Liver (tissue), 8 donors: ENCODE measurements at regions not wholly inside any gene's neighbourhood (a gene's known extent, or its start where the extent isn't known, plus 50 kb on each side); places are given as distances from the start of the nearest gene placed in this dataset.

ENCODE experiments used
- DNase-seq: peaks from one replicate; pipeline ENCODE4 v3.0.0-alpha.2; 2017; ENCODE audit warnings: low spot score
- H3K27ac ChIP-seq, 2 donors: one replicate each; pipeline ENCODE4 v1.7.0; 2013; ENCODE audit warnings: inconsistent platforms in 2 of 2, low read length in 2 of 2, control low read depth in 1 of 2, low read depth in 1 of 2, mild to moderate bottlenecking in 1 of 2
- H3K27me3 ChIP-seq, 4 donors: one replicate each; pipeline versions ENCODE4 v1.6.1 to v1.7.0; 2013; ENCODE audit warnings: low read length in 3 of 4, inconsistent platforms in 1 of 4, mild to moderate bottlenecking in 1 of 4, moderate library complexity in 1 of 4; ENCODE audit not compliant: control insufficient read depth in 4 of 4, insufficient read depth in 4 of 4
- H3K36me3 ChIP-seq, 4 donors: one replicate each; pipeline versions ENCODE4 v1.6.1 to v1.7.0; 2013; ENCODE audit warnings: low read length in 3 of 4, mild to moderate bottlenecking in 3 of 4, low read depth in 1 of 4, moderate library complexity in 1 of 4; ENCODE audit not compliant: control insufficient read depth in 4 of 4, insufficient read depth in 3 of 4
- H3K4me1 ChIP-seq, 4 donors: one replicate each; pipeline versions ENCODE4 v1.6.1 to v1.7.0; 2013; ENCODE audit warnings: low read length in 3 of 4, mild to moderate bottlenecking in 3 of 4, moderate library complexity in 1 of 4; ENCODE audit not compliant: control insufficient read depth in 4 of 4, insufficient read depth in 4 of 4
- H3K4me3 ChIP-seq, 3 donors: one replicate each; pipeline versions ENCODE4 v1.6.1 to v1.7.0; 2013; ENCODE audit warnings: low read length in 3 of 3, control low read depth in 1 of 3, low read depth in 1 of 3, mild to moderate bottlenecking in 1 of 3
- H3K9ac ChIP-seq, 2 donors: one replicate each; pipeline ENCODE4 v1.7.0; 2013; ENCODE audit warnings: low read length in 2 of 2, mild to moderate bottlenecking in 2 of 2, moderate library complexity in 2 of 2, control low read depth in 1 of 2, low read depth in 1 of 2
- H3K9me3 ChIP-seq, 4 donors: one replicate each; pipeline versions ENCODE4 v1.6.1 to v1.7.0; 2013; ENCODE audit warnings: low read length in 3 of 4; ENCODE audit not compliant: control insufficient read depth in 4 of 4
- CTCF ChIP-seq: fragments of 150-350 bp; IDR thresholded peaks from 2 replicates; pipeline ENCODE4 v1.5.1; 2017; ENCODE audit warnings: improper control_type of control experiment, low read depth, low read length; ENCODE audit not compliant: missing input control
- EGR1 ChIP-seq, 2 donors: IDR thresholded peaks; 2 replicates each; pipeline ENCODE4 v1.6.1; 2016 to 2018; ENCODE audit warnings: antibody characterized with exemption in 2 of 2, low read depth in 2 of 2
- FOXA1 ChIP-seq: IDR thresholded peaks from 2 replicates; pipeline ENCODE4 v1.6.1; 2016; ENCODE audit warnings: antibody characterized with exemption
- FOXA2 ChIP-seq: IDR thresholded peaks from 2 replicates; pipeline ENCODE4 v1.6.1; 2016; ENCODE audit warnings: antibody characterized with exemption
- GABPA ChIP-seq, 2 donors: IDR thresholded peaks in 1 of 2; conservative IDR thresholded peaks in 1 of 2; 2 replicates each; pipeline ENCODE4 v1.6.1; 2016; ENCODE audit warnings: antibody characterized with exemption in 2 of 2, mild to moderate bottlenecking in 1 of 2, moderate library complexity in 1 of 2
- HNF4A ChIP-seq, 2 donors: conservative IDR thresholded peaks; 2 replicates each; pipeline ENCODE4 v1.6.1; 2016; ENCODE audit warnings: antibody characterized with exemption in 2 of 2, mild to moderate bottlenecking in 2 of 2
- HNF4G ChIP-seq: IDR thresholded peaks from 2 replicates; pipeline ENCODE4 v1.6.1; 2016; ENCODE audit warnings: antibody characterized with exemption
- JUND ChIP-seq, 2 donors: IDR thresholded peaks; 2 replicates each; pipeline ENCODE4 v1.6.1; 2016; ENCODE audit warnings: antibody characterized with exemption in 2 of 2
- MAX ChIP-seq: IDR thresholded peaks from 2 replicates; pipeline ENCODE4 v1.6.1; 2016; ENCODE audit warnings: antibody characterized with exemption
- NR2F2 ChIP-seq: IDR thresholded peaks from 2 replicates; pipeline ENCODE4 v1.6.1; 2016; ENCODE audit warnings: antibody characterized with exemption
- RXRA ChIP-seq, 2 donors: IDR thresholded peaks; 2 replicates each; pipeline ENCODE4 v1.6.1; 2017 to 2018; ENCODE audit warnings: antibody characterized with exemption in 2 of 2, mild to moderate bottlenecking in 1 of 2
- SP1 ChIP-seq: IDR thresholded peaks from 2 replicates; pipeline ENCODE4 v1.6.1; 2018; ENCODE audit warnings: antibody characterized with exemption, mild to moderate bottlenecking
- TAF1 ChIP-seq: conservative IDR thresholded peaks from 2 replicates; pipeline ENCODE4 v1.6.1; 2016; ENCODE audit warnings: antibody characterized with exemption, mild to moderate bottlenecking
- YY1 ChIP-seq: IDR thresholded peaks from 2 replicates; pipeline ENCODE4 v1.6.1; 2016; ENCODE audit warnings: antibody characterized with exemption, mild to moderate bottlenecking
- WGBS: extraction: QIAGEN DNeasy Blood & Tissue Kit; methylation state at CpG from one replicate; pipeline ENCODE4 v1.1.7; 2013; 5-methylcytosine and 5-hydroxymethylcytosine counted together
- TF ChIP-seq, protein P1 (sequence below): IDR thresholded peaks from 2 replicates; pipeline ENCODE4 v1.6.1; 2016; ENCODE audit warnings: antibody characterized with exemption
- TF ChIP-seq, protein P2 (sequence below): IDR thresholded peaks from 2 replicates; pipeline ENCODE4 v1.6.1; 2016; ENCODE audit warnings: antibody characterized with exemption
- donor health status: healthy.
- donor health status: healthy.
- donor health status: healthy.
- donor health status: healthy.
- donor health status: healthy.

GRCh38 chr3:159850481-159850880 is 138.2 kb upstream of the IL12A start:
- H3K27me3 ChIP-seq, result no peaks in the 10 kb centered on the region
- no peak overlapping the region for H3K27ac ChIP-seq
- peaks cover 2 to 10% (median 4%) of the 10 kb centered on the region in 4 donors for H3K4me1 ChIP-seq
- no peaks in the 10 kb centered on the region for H3K9me3 ChIP-seq
- WGBS, result 61% methylated on average over 4 of the region's 4 CpGs
- no peak for TF ChIP-seq FOXA1
- no peak for TF ChIP-seq RXRA (IDR thresholded peaks at IDR 0.05)
- TF ChIP-seq HNF4A (conservative IDR thresholded peaks at IDR 0.05), result no peak
- TF ChIP-seq CTCF, result no peak
- TF ChIP-seq NR2F2, result no peak
- TF ChIP-seq JUND (IDR thresholded peaks at IDR 0.05), result no peak
- TF ChIP-seq TAF1, result no peak
- no peak for TF ChIP-seq SP1
- no peak for TF ChIP-seq FOXA2
- no peak for TF ChIP-seq GABPA (IDR thresholded peaks at IDR 0.05 in 1 of 2, conservative IDR thresholded peaks at IDR 0.05 in 1 of 2)
- TF ChIP-seq HNF4G, result no peak
- no peak overlapping the region for H3K9ac ChIP-seq
- no peak overlapping the region for H3K4me3 ChIP-seq
- no peak for DNase-seq
- H3K36me3 ChIP-seq, result no peaks in the 10 kb centered on the region

DNA sequence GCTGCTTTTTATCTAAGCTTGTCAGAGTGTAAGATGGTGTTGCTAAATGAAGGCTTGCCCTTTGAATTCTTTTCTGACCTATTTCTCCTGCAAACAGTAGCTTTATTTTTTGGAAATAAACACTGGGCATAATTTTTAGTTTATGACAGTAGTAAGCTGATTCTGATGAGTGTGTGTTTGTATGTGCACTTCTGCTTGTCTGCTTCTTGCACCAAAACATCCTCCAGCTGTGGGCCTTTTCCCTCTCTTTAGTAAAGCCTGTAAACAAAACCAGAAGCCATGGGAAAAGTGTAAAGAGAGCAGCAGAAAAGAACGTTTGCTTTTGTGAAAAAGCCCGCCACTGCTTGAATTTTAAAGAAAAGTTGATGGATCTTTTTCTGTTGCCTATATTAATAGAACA is 136.4 kb upstream of the IL12A start:
- H3K4me3 ChIP-seq, result no peak overlapping the region
- no peak overlapping the region for H3K9ac ChIP-seq
- H3K4me1 ChIP-seq, result peaks cover 2 to 5% (median 4%) of the 10 kb centered on the region in 4 donors
- H3K9me3 ChIP-seq, result no peaks in the 10 kb centered on the region
- H3K27me3 ChIP-seq, result no peaks in the 10 kb centered on the region
- 49% methylated on average over 2 of the region's 2 CpGs for WGBS
- H3K36me3 ChIP-seq, result no peaks in the 10 kb centered on the region
- peak overlapping the region in 1 of 2 donors; percentile 49 for H3K27ac ChIP-seq
- TF ChIP-seq CTCF, result no peak
- TF ChIP-seq MAX, result no peak
- no peak for TF ChIP-seq YY1
- TF ChIP-seq, protein P1, sequence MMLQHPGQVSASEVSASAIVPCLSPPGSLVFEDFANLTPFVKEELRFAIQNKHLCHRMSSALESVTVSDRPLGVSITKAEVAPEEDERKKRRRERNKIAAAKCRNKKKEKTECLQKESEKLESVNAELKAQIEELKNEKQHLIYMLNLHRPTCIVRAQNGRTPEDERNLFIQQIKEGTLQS, result no peak
- no peak for TF ChIP-seq HNF4A (conservative IDR thresholded peaks at IDR 0.05)
- TF ChIP-seq SP1, result no peak
- TF ChIP-seq FOXA1, result no peak
- TF ChIP-seq NR2F2, result no peak
- TF ChIP-seq EGR1 (IDR thresholded peaks at IDR 0.05; ENCODE audit: low read depth in 2 of 2), result no peak
- TF ChIP-seq HNF4G, result no peak
- TF ChIP-seq, protein P2, sequence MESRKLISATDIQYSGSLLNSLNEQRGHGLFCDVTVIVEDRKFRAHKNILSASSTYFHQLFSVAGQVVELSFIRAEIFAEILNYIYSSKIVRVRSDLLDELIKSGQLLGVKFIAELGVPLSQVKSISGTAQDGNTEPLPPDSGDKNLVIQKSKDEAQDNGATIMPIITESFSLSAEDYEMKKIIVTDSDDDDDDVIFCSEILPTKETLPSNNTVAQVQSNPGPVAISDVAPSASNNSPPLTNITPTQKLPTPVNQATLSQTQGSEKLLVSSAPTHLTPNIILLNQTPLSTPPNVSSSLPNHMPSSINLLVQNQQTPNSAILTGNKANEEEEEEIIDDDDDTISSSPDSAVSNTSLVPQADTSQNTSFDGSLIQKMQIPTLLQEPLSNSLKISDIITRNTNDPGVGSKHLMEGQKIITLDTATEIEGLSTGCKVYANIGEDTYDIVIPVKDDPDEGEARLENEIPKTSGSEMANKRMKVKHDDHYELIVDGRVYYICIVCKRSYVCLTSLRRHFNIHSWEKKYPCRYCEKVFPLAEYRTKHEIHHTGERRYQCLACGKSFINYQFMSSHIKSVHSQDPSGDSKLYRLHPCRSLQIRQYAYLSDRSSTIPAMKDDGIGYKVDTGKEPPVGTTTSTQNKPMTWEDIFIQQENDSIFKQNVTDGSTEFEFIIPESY, result no peak
- TF ChIP-seq TAF1, result no peak
- TF ChIP-seq FOXA2, result no peak
- DNase-seq, result no peak
